ENCODE measurements at regions not wholly inside any gene's neighbourhood (a gene's known extent, or its start where the extent isn't known, plus 50 kb on each side); places are given as distances from the start of the nearest gene placed in this dataset.

GRCh38 chr9:31272456-31273295, 1111.8 kb upstream of the ACO1 start:
- TF ChIP-seq, protein P1, sequence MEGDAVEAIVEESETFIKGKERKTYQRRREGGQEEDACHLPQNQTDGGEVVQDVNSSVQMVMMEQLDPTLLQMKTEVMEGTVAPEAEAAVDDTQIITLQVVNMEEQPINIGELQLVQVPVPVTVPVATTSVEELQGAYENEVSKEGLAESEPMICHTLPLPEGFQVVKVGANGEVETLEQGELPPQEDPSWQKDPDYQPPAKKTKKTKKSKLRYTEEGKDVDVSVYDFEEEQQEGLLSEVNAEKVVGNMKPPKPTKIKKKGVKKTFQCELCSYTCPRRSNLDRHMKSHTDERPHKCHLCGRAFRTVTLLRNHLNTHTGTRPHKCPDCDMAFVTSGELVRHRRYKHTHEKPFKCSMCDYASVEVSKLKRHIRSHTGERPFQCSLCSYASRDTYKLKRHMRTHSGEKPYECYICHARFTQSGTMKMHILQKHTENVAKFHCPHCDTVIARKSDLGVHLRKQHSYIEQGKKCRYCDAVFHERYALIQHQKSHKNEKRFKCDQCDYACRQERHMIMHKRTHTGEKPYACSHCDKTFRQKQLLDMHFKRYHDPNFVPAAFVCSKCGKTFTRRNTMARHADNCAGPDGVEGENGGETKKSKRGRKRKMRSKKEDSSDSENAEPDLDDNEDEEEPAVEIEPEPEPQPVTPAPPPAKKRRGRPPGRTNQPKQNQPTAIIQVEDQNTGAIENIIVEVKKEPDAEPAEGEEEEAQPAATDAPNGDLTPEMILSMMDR (IDR thresholded peaks at IDR 0.05; ENCODE audit: low read depth, low read length, poor library complexity, severe bottlenecking): no peak
- no peak for TF ChIP-seq EZH2phosphoT487 (IDR thresholded peaks at IDR 0.05; ENCODE audit: borderline replicate concordance, low read length)

Measured in DOHH2 (cell line).